Left lung (tissue), 4 donors: ENCODE measurements at regions not wholly inside any gene's neighbourhood (a gene's known extent, or its start where the extent isn't known, plus 50 kb on each side); places are given as distances from the start of the nearest gene placed in this dataset.

Source experiments
- ATAC-seq: fragments of 200-7000 bp; cut with Tn5 transposase; one replicate; pipeline ENCODE4 v1.9.1; 2020; ENCODE audit warnings: moderate library complexity
- DNase-seq, 4 donors: peaks; one replicate each; pipeline ENCODE4 v3.0.0-alpha.2; 2013 to 2020
- H3K27ac ChIP-seq, 2 donors: fragments of 200-600 bp; sonication (generic) in 1 of 2; one replicate each; pipeline versions ENCODE4 v1.5.0 to v1.8.0; 2020 to 2021
- H3K27me3 ChIP-seq, 2 donors: fragments of 200-600 bp; sonication (generic) in 1 of 2; one replicate each; pipeline versions ENCODE4 v1.5.0 to v1.8.0; 2020 to 2021
- H3K36me3 ChIP-seq, 2 donors: fragments of 200-600 bp; sonication (generic) in 1 of 2; one replicate each; pipeline versions ENCODE4 v1.5.0 to v1.8.0; 2020 to 2021
- H3K4me1 ChIP-seq, 2 donors: fragments of 200-600 bp; one replicate each; pipeline ENCODE4 v1.8.0; 2021
- H3K4me3 ChIP-seq, 2 donors: fragments of 200-600 bp; sonication (generic) in 1 of 2; one replicate each; pipeline versions ENCODE4 v1.5.0 to v1.8.0; 2020 to 2021; ENCODE audit warnings: mild to moderate bottlenecking in 1 of 2
- H3K9me3 ChIP-seq, 2 donors: fragments of 200-600 bp; sonication (generic) in 1 of 2; one replicate each; pipeline versions ENCODE4 v1.5.0 to v1.8.0; 2020 to 2021
- intact Hi-C, 2 donors: fragments of 100-400 bp; cut with DNase I; formaldehyde crosslinking; loops; one replicate each; pipeline versions ENCODE4 v1.11.2 to v1.14.2; 2022
- TF ChIP-seq, protein P1 (sequence below), 2 donors: fragments of 200-600 bp; sonication (generic) in 1 of 2; IDR thresholded peaks; one replicate each; pipeline versions ENCODE4 v1.5.0 to v1.8.0; 2021; ENCODE audit warnings: antibody characterized with exemption in 2 of 2
- donor health status: DM: no; HTN: yes; CAD: no.
- donor health status: DM: no; HTN: no; CAD: no.

DNA sequence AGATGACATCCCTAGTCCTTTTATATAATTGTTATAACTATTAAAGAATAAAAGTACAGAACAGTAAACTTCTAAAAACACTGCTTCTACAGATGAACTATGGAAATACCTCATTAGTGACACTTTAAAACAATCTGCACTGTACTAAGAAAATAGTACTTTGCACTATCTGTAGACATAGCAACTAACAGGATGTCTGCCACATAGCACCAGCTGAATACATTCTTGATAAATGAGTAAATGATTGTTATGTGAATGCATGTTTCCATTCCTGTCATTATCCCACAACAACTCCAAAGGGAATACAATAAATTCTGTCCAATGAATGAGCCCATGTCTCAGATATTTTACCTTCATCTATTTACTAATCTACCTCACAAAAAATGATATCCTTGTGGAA is 115.3 kb upstream of the SLC35G4 start:
- H3K27ac ChIP-seq: no peak overlapping the region
- no peaks in the 10 kb centered on the region for H3K36me3 ChIP-seq
- TF ChIP-seq, protein P1, sequence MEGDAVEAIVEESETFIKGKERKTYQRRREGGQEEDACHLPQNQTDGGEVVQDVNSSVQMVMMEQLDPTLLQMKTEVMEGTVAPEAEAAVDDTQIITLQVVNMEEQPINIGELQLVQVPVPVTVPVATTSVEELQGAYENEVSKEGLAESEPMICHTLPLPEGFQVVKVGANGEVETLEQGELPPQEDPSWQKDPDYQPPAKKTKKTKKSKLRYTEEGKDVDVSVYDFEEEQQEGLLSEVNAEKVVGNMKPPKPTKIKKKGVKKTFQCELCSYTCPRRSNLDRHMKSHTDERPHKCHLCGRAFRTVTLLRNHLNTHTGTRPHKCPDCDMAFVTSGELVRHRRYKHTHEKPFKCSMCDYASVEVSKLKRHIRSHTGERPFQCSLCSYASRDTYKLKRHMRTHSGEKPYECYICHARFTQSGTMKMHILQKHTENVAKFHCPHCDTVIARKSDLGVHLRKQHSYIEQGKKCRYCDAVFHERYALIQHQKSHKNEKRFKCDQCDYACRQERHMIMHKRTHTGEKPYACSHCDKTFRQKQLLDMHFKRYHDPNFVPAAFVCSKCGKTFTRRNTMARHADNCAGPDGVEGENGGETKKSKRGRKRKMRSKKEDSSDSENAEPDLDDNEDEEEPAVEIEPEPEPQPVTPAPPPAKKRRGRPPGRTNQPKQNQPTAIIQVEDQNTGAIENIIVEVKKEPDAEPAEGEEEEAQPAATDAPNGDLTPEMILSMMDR (IDR thresholded peaks at IDR 0.05): no peak
- ATAC-seq (no peak), DNase-seq (no peak)
- intact Hi-C loops: no loop called here
- no peaks in the 10 kb centered on the region for H3K4me1 ChIP-seq
- H3K9me3 ChIP-seq: no peaks in the 10 kb centered on the region
- no peaks in the 10 kb centered on the region for H3K27me3 ChIP-seq
- H3K4me3 ChIP-seq: no peak overlapping the region

DNA sequence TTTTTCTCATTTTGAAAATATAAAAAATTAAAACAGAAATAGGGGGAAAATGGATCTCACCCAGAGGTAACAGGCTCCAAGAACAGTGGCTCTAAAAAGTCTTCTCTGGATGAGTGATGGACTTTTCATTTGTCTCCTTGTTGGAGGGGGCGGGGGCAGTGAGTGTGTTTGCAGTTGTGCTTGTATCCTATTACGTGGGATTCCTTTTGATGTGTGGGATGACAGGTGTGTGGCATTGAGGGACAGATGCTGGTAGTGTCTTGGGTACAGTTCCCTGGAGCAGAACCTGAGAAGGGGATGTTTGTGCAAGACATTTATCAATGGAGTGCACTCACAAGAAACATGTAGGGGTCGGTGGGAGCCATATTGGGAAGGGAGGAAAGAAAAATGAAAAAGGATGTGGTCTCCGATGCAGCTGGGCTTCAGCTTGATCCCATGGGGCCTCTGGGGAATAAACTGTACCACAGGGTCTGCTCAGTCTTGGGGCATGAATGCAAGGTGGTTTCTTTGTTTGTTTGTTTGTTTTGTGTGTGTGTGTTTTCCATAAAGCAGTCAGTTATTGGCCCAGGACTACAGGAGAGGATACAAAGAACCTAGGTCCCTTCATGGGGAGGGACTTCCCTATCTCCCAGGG is 120.0 kb upstream of the SLC35G4 start:
- ATAC-seq: no peak
- Histone ChIP-seq H3K27me3 (no peaks in the 10 kb centered on the region), H3K4me1 (no peaks in the 10 kb centered on the region), H3K36me3 (no peaks in the 10 kb centered on the region), H3K9me3 (no peaks in the 10 kb centered on the region), H3K4me3 (no peak overlapping the region), H3K27ac (no peak overlapping the region)
- intact Hi-C loops: no loop called here
- DNase-seq: no peak
- TF ChIP-seq, protein P1 (IDR thresholded peaks at IDR 0.05): no peak

DNA sequence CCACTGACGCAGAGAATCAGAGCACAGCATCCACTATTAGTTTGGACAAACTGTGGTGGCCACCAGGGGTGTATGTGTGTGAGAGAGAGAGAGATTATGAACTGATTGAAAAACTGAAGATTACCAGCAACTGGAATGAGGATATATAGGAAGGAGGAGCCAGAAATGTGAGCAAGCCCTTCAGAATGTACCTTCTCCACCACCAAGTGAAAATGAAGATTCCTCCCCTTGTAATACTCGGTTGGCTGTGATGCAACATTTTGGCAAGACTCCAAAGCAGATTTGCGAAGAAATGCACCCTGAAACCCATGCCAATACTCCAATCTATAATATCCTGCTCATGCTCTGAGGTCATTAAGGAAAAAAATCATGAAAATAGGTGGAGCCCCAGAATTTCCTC is 121.2 kb upstream of the SLC35G4 start:
- no peaks in the 10 kb centered on the region for H3K9me3 ChIP-seq
- H3K27me3 ChIP-seq: no peaks in the 10 kb centered on the region
- intact Hi-C loops: no loop called here
- H3K4me1 ChIP-seq: no peaks in the 10 kb centered on the region
- no peaks in the 10 kb centered on the region for H3K36me3 ChIP-seq
- no peak overlapping the region for H3K4me3 ChIP-seq
- DNase-seq: no peak
- TF ChIP-seq, protein P1 (IDR thresholded peaks at IDR 0.05): no peak
- ATAC-seq: no peak
- H3K27ac ChIP-seq: no peak overlapping the region

DNA sequence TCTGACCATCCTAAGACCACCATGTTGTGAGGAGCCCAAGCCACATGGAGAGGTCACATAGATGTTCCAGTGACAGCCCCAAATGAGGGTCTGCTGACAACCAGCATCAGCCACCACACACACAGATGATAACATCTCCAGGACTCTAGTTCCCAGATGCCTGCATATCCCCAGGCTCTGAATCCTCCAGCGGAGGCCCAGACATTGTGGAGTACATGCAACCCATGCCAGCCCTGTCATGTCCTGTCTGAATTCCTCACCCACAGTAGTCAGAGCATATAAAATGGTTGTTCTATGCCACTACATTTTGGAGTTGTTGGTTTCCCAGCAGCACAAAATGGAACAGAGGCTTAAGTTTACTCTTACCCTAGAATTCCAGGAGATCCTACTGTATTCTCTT is 122.0 kb upstream of the SLC35G4 start:
- no peaks in the 10 kb centered on the region for H3K9me3 ChIP-seq
- no peaks in the 10 kb centered on the region for H3K36me3 ChIP-seq
- H3K4me1 ChIP-seq: no peaks in the 10 kb centered on the region
- ATAC-seq (no peak), DNase-seq (no peak)
- TF ChIP-seq, protein P1 (IDR thresholded peaks at IDR 0.05): no peak
- H3K27ac ChIP-seq: no peak overlapping the region
- no peaks in the 10 kb centered on the region for H3K27me3 ChIP-seq
- intact Hi-C loops: no loop called here
- no peak overlapping the region for H3K4me3 ChIP-seq

DNA sequence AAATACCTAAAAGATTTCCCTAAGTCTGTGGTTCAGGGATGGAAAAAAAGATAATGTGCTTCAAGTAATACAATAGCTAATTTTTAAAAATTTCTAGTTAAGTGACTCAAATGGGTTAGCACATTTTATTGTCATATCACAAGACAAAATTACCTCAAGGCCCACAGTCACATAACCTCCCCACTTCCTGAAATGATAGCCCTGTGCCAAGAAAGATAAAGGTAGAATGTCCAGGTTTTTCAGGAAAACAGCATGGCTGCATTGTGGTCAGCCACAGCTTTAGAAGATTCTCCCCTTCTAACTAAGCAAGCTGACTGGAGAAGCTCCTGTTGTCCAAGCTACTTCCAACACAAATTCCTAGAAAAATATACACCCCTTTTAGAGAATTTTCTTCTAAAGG is 127.1 kb upstream of the SLC35G4 start:
- Histone ChIP-seq H3K9me3 (no peaks in the 10 kb centered on the region), H3K4me1 (no peaks in the 10 kb centered on the region), H3K27me3 (no peaks in the 10 kb centered on the region), H3K4me3 (no peak overlapping the region), H3K27ac (no peak overlapping the region), H3K36me3 (no peaks in the 10 kb centered on the region)
- no peak for DNase-seq
- TF ChIP-seq, protein P1 (IDR thresholded peaks at IDR 0.05): no peak
- intact Hi-C loops: no loop called here
- ATAC-seq: no peak
